Endothelial cell of umbilical vein (primary cell): ENCODE measurements at regions not wholly inside any gene's neighbourhood (a gene's known extent, or its start where the extent isn't known, plus 50 kb on each side); places are given as distances from the start of the nearest gene placed in this dataset.

Experiments used
- EZH2 ChIP-seq: IDR thresholded peaks from 2 replicates; pipeline ENCODE4 v1.6.1; 2012; ENCODE audit warnings: borderline replicate concordance, low read depth, mild to moderate bottlenecking, moderate library complexity, low read length, inconsistent platforms; ENCODE audit not compliant: severe bottlenecking
- FOS ChIP-seq: IDR thresholded peaks from 2 replicates; pipeline ENCODE4 v1.6.1; 2011; ENCODE audit warnings: mild to moderate bottlenecking, low read length, moderate library complexity, borderline replicate concordance; ENCODE audit not compliant: insufficient read depth
- MYC ChIP-seq: IDR thresholded peaks from one replicate; pipeline ENCODE4 v1.6.1; 2011; ENCODE audit warnings: mild to moderate bottlenecking, low read depth, low read length
- POLR2A ChIP-seq: IDR thresholded peaks from 2 replicates; pipeline ENCODE4 v1.6.1; 2012; ENCODE audit warnings: low read depth, mild to moderate bottlenecking, control low read depth, low read length
- POLR2AphosphoS5 ChIP-seq: IDR thresholded peaks from 2 replicates; pipeline ENCODE4 v1.6.1; 2012; ENCODE audit warnings: low read depth, mild to moderate bottlenecking, control low read depth, low read length, moderate library complexity; ENCODE audit not compliant: insufficient read depth
- TF ChIP-seq, protein P1 (sequence below), 2 donors: IDR thresholded peaks; 1 replicate in 1 of 2; 2 replicates in 1 of 2; pipeline ENCODE4 v1.5.1; 2011; ENCODE audit warnings: low read length in 2 of 2, mild to moderate bottlenecking in 2 of 2, moderate library complexity in 2 of 2, control low read depth in 1 of 2, inconsistent platforms in 1 of 2, low read depth in 1 of 2; ENCODE audit not compliant: insufficient read depth in 1 of 2; ENCODE audit errors: extremely low read depth in 1 of 2

GRCh38 chr1:30437059-30437576 is 286.3 kb downstream of the MATN1 start:
- TF ChIP-seq, protein P1, sequence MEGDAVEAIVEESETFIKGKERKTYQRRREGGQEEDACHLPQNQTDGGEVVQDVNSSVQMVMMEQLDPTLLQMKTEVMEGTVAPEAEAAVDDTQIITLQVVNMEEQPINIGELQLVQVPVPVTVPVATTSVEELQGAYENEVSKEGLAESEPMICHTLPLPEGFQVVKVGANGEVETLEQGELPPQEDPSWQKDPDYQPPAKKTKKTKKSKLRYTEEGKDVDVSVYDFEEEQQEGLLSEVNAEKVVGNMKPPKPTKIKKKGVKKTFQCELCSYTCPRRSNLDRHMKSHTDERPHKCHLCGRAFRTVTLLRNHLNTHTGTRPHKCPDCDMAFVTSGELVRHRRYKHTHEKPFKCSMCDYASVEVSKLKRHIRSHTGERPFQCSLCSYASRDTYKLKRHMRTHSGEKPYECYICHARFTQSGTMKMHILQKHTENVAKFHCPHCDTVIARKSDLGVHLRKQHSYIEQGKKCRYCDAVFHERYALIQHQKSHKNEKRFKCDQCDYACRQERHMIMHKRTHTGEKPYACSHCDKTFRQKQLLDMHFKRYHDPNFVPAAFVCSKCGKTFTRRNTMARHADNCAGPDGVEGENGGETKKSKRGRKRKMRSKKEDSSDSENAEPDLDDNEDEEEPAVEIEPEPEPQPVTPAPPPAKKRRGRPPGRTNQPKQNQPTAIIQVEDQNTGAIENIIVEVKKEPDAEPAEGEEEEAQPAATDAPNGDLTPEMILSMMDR (IDR thresholded peaks at IDR 0.05; ENCODE audit: extremely low read depth in 1 of 2, insufficient read depth in 1 of 2, low read depth in 1 of 2, low read length in 2 of 2), result no peak
- TF ChIP-seq MYC (no peak), POLR2AphosphoS5 (no peak), POLR2A (no peak), FOS (no peak), EZH2 (no peak)
